ENCODE measurements at regions not wholly inside any gene's neighbourhood (a gene's known extent, or its start where the extent isn't known, plus 50 kb on each side); places are given as distances from the start of the nearest gene placed in this dataset.

DNA sequence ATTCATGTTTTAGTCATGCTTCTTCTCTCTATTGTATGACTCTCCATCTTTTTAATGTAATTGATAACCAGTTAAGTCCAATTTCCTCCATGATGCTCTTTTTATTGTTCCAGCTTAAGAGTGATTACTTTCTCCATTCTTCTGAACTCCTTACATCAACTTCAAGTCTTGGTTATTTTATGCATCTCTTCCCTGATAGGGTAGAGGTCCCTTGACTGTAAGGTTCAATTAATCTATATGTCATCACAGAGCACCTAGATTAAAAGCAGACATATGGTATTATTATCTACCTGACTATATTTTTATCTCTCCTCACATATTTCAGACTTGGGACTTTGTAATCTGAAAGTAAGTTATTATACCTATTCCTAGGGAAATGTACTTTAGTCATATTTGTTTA, 853.1 kb downstream of the REEP3 start:
- TF ChIP-seq POLR2A (IDR thresholded peaks at IDR 0.05; ENCODE audit: low read depth, low read length) (no peak), POLR2AphosphoS5 (IDR thresholded peaks at IDR 0.05; ENCODE audit: low read depth, low read length) (no peak), TAF1 (IDR thresholded peaks at IDR 0.05; ENCODE audit: borderline replicate concordance, low read depth, low read length) (no peak)

Measured in GM12892 (cell line).